ENCODE measurements at regions not wholly inside any gene's neighbourhood (a gene's known extent, or its start where the extent isn't known, plus 50 kb on each side); places are given as distances from the start of the nearest gene placed in this dataset.

- H2AFZ ChIP-seq (ENCODE audit: low read depth, low read length, severe bottlenecking), result no peak overlapping the region
- no peaks in the 10 kb centered on the region for H3K79me2 ChIP-seq (ENCODE audit: insufficient read depth, low read length)
- no peak for TF ChIP-seq CTCF (IDR thresholded peaks at IDR 0.05; ENCODE audit: insufficient read depth, low read length, poor library complexity, severe bottlenecking)
- TF ChIP-seq EZH2phosphoT487 (conservative IDR thresholded peaks at IDR 0.05; ENCODE audit: low read length), result no peak
- no peaks in the 10 kb centered on the region for H4K20me1 ChIP-seq (ENCODE audit: low read depth, low read length)
- no peak overlapping the region for H3K9ac ChIP-seq (ENCODE audit: low read length)
- H3K36me3 ChIP-seq (ENCODE audit: low read length), result 0 out of 2 replicates have a peak, but pooled peaks cover 3% of the 10 kb centered on the region
- no peak overlapping the region for H3K4me2 ChIP-seq (ENCODE audit: low read depth, low read length, poor library complexity, severe bottlenecking)
- no peak overlapping the region for H3K27ac ChIP-seq (ENCODE audit: low read depth, low read length)
- no peak overlapping the region for H3K4me3 ChIP-seq (ENCODE audit: insufficient read depth, low read length, poor library complexity, severe bottlenecking)
- H3K9me2 ChIP-seq (replicated peaks; ENCODE audit: insufficient read depth, low read length), result no peaks in the 10 kb centered on the region
- no peaks in the 10 kb centered on the region for H3K27me3 ChIP-seq (ENCODE audit: low read length)
- H3K9me3 ChIP-seq (ENCODE audit: insufficient read depth, low read length), result no peaks in the 10 kb centered on the region
- no peaks in the 10 kb centered on the region for H3F3A ChIP-seq (ENCODE audit: insufficient read depth)
These were observed 190.1 kb downstream of the BARHL2 start for GRCh38 chr1:90526954-90527353.

GRCh38 chr1:90522432-90522831 lies 194.7 kb downstream of the BARHL2 start:
- Histone ChIP-seq H3K4me3 (ENCODE audit: insufficient read depth, low read length, poor library complexity, severe bottlenecking) (no peak overlapping the region), H2AFZ (ENCODE audit: low read depth, low read length, severe bottlenecking) (no peak overlapping the region), H3F3A (ENCODE audit: insufficient read depth) (no peaks in the 10 kb centered on the region), H3K9me3 (ENCODE audit: insufficient read depth, low read length) (no peaks in the 10 kb centered on the region), H3K36me3 (ENCODE audit: low read length) (0 out of 2 replicates have a peak, but pooled peaks cover 3% of the 10 kb centered on the region), H3K27ac (ENCODE audit: low read depth, low read length) (no peak overlapping the region), H3K79me2 (ENCODE audit: insufficient read depth, low read length) (no peaks in the 10 kb centered on the region), H3K9me2 (replicated peaks; ENCODE audit: insufficient read depth, low read length) (no peaks in the 10 kb centered on the region; the same call in 1 of the 2 replicates), H3K4me2 (ENCODE audit: low read depth, low read length, poor library complexity, severe bottlenecking) (no peak overlapping the region), H3K27me3 (ENCODE audit: low read length) (no peaks in the 10 kb centered on the region), H3K9ac (ENCODE audit: low read length) (no peak overlapping the region), H4K20me1 (ENCODE audit: low read depth, low read length) (no peaks in the 10 kb centered on the region)
- TF ChIP-seq EZH2phosphoT487 (conservative IDR thresholded peaks at IDR 0.05; ENCODE audit: low read length) (no peak), CTCF (IDR thresholded peaks at IDR 0.05; ENCODE audit: insufficient read depth, low read length, poor library complexity, severe bottlenecking) (no peak)

- Histone ChIP-seq H4K20me1 (ENCODE audit: low read depth, low read length) (no peaks in the 10 kb centered on the region), H3K9ac (ENCODE audit: low read length) (no peak overlapping the region), H3K27me3 (ENCODE audit: low read length) (no peaks in the 10 kb centered on the region), H3K9me3 (ENCODE audit: insufficient read depth, low read length) (no peaks in the 10 kb centered on the region), H3K79me2 (ENCODE audit: insufficient read depth, low read length) (no peaks in the 10 kb centered on the region), H2AFZ (ENCODE audit: low read depth, low read length, severe bottlenecking) (no peak overlapping the region), H3K36me3 (ENCODE audit: low read length) (no peaks in the 10 kb centered on the region), H3K4me2 (ENCODE audit: low read depth, low read length, poor library complexity, severe bottlenecking) (no peak overlapping the region), H3K9me2 (replicated peaks; ENCODE audit: insufficient read depth, low read length) (no peaks in the 10 kb centered on the region), H3K27ac (ENCODE audit: low read depth, low read length) (no peak overlapping the region), H3F3A (ENCODE audit: insufficient read depth) (no peaks in the 10 kb centered on the region), H3K4me3 (ENCODE audit: insufficient read depth, low read length, poor library complexity, severe bottlenecking) (no peak overlapping the region)
- TF ChIP-seq EZH2phosphoT487 (conservative IDR thresholded peaks at IDR 0.05; ENCODE audit: low read length) (no peak), CTCF (IDR thresholded peaks at IDR 0.05; ENCODE audit: insufficient read depth, low read length, poor library complexity, severe bottlenecking) (no peak)
These were observed 203.1 kb downstream of the BARHL2 start for GRCh38 chr1:90513956-90514355.

Data from SU-DHL-6 (cell line).